ENCODE measurements at regions not wholly inside any gene's neighbourhood (a gene's known extent, or its start where the extent isn't known, plus 50 kb on each side); places are given as distances from the start of the nearest gene placed in this dataset.

- no peak for DNase-seq
- ATAC-seq = no peak
- intact Hi-C loops (cut with DNase I) = no loop called here
Observed at GRCh38 chr14:38856798-38857197, 246.2 kb downstream of the SEC23A start.

GRCh38 chr14:38855513-38855912 lies 247.5 kb downstream of the SEC23A start:
- DNase-seq = no peak
- no peak for ATAC-seq
- intact Hi-C loops (cut with DNase I) = no loop called here

GRCh38 chr14:38851111-38851510 lies 251.9 kb downstream of the SEC23A start:
- intact Hi-C loops (cut with DNase I) = no loop called here
- ATAC-seq = no peak
- no peak for DNase-seq

GRCh38 chr14:38850664-38851063 lies 252.4 kb downstream of the SEC23A start:
- DNase-seq (no peak), ATAC-seq (no peak)
- intact Hi-C loops (cut with DNase I) = no loop called here

GRCh38 chr14:38848243-38848935 lies 254.6 kb downstream of the SEC23A start:
- DNase-seq (no peak), ATAC-seq (no peak)
- intact Hi-C loops (cut with DNase I) = no loop called here

GRCh38 chr14:38847161-38847560 lies 255.9 kb downstream of the SEC23A start:
- DNase-seq (no peak), ATAC-seq (no peak)
- intact Hi-C loops (cut with DNase I) = no loop called here

GRCh38 chr14:38839694-38840365 lies 263.2 kb downstream of the SEC23A start:
- ATAC-seq = peak in 1 of 2 donors; percentile 91
- no peak for DNase-seq
- intact Hi-C loops (cut with DNase I) = no loop called here

- ATAC-seq (no peak), DNase-seq (no peak)
- intact Hi-C loops (cut with DNase I) = no loop called here
Observed at GRCh38 chr14:38838979-38839323, 264.1 kb downstream of the SEC23A start.

- no peak for DNase-seq
- intact Hi-C loops (cut with DNase I) = no loop called here
- ATAC-seq = no peak
Observed at GRCh38 chr14:38838049-38838978, 264.7 kb downstream of the SEC23A start.

GRCh38 chr14:38837343-38838048 lies 265.5 kb downstream of the SEC23A start:
- ATAC-seq (no peak), DNase-seq (no peak)
- intact Hi-C loops (cut with DNase I) = no loop called here

- intact Hi-C loops (cut with DNase I) = no loop called here
- no peak for ATAC-seq
- DNase-seq = no peak
Observed at GRCh38 chr14:38836539-38836938, 266.5 kb downstream of the SEC23A start.

- ATAC-seq (no peak), DNase-seq (no peak)
- intact Hi-C loops (cut with DNase I) = no loop called here
Observed at GRCh38 chr14:38835874-38836273, 267.2 kb downstream of the SEC23A start.

- DNase-seq (no peak), ATAC-seq (no peak)
- intact Hi-C loops (cut with DNase I) = no loop called here
Observed at GRCh38 chr14:38828183-38828827, 274.7 kb downstream of the SEC23A start.

GRCh38 chr14:38824706-38825105 lies 278.3 kb downstream of the SEC23A start:
- intact Hi-C loops (cut with DNase I) = no loop called here
- ATAC-seq = no peak
- DNase-seq = no peak

- intact Hi-C loops (cut with DNase I) = no loop called here
- ATAC-seq (no peak), DNase-seq (no peak)
Observed at GRCh38 chr14:38818555-38818954, 284.5 kb downstream of the SEC23A start.

- DNase-seq (no peak), ATAC-seq (no peak)
- intact Hi-C loops (cut with DNase I) = no loop called here
Observed at GRCh38 chr14:38808734-38809455, 294.1 kb downstream of the SEC23A start.

GRCh38 chr14:38799671-38800070 lies 303.4 kb downstream of the SEC23A start:
- intact Hi-C loops (cut with DNase I) = no loop called here
- DNase-seq (no peak), ATAC-seq (no peak)

- no peak for DNase-seq
- ATAC-seq = no peak
- intact Hi-C loops (cut with DNase I) = loop anchor here in 1 of 2 donors (1.0 kb wide), 1 partner anchor 42 kb away; no protein-coding TSS in a partner anchor
Observed at GRCh38 chr14:38794677-38795076, 308.4 kb downstream of the SEC23A start.

All from left cardiac atrium (tissue), 4 donors.